WTC11 (cell line): ENCODE measurements at regions not wholly inside any gene's neighbourhood (a gene's known extent, or its start where the extent isn't known, plus 50 kb on each side); places are given as distances from the start of the nearest gene placed in this dataset.

Experiments
- CTCF ChIP-seq: fragments of 200-600 bp; IDR thresholded peaks from 2 replicates; pipeline ENCODE4 v1.8.0; 2022; ENCODE audit warnings: antibody characterized with exemption
- ELF4 ChIP-seq: sonication (generic); formaldehyde crosslinking; IDR thresholded peaks from 2 replicates; pipeline ENCODE4 v1.8.1; 2022; ENCODE audit warnings: low read depth, mild to moderate bottlenecking, moderate library complexity, missing genetic modification reagents
- GABPB1 ChIP-seq: sonication (generic); formaldehyde crosslinking; IDR thresholded peaks from 2 replicates; pipeline ENCODE4 v1.8.1; 2023; ENCODE audit warnings: mild to moderate bottlenecking, missing genetic modification reagents
- TEAD4 ChIP-seq: sonication (generic); formaldehyde crosslinking; IDR thresholded peaks from 2 replicates; pipeline ENCODE4 v1.8.0; 2022; ENCODE audit warnings: mild to moderate bottlenecking, missing genetic modification reagents

DNA sequence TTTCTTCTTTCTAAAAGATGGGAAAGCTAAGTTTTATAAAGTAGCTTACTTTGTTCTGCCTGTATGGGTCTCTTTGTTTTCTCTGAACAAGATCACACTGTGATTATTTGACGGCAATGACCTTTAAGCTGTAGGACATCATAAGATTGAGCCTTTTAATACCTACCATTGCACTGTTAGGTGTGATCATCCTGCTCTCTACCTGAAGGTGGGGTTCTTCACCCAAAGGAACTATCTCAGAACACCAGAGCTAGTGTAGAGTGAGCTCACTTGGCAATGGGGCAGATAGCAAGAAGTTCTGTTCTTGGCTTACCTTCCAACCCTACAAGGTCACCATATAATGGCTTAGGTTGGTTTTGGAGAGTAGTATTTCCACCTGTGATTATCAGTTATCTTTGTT, 200.2 kb downstream of the SPATA31D1 start:
- TF ChIP-seq CTCF (no peak), TEAD4 (no peak), GABPB1 (CRISPR knock-in tag) (no peak), ELF4 (CRISPR knock-in tag) (no peak)
